CD4-positive, alpha-beta T cell treated with Interleukin-6 at 100 ng/mL for 8 hours (primary cell): ENCODE measurements at regions not wholly inside any gene's neighbourhood (a gene's known extent, or its start where the extent isn't known, plus 50 kb on each side); places are given as distances from the start of the nearest gene placed in this dataset.

ENCODE experiments used
- DNase-seq: peaks from one replicate; pipeline ENCODE4 v3.0.0-alpha.2; 2020; ENCODE audit warnings: mixed read lengths, low spot score

DNA sequence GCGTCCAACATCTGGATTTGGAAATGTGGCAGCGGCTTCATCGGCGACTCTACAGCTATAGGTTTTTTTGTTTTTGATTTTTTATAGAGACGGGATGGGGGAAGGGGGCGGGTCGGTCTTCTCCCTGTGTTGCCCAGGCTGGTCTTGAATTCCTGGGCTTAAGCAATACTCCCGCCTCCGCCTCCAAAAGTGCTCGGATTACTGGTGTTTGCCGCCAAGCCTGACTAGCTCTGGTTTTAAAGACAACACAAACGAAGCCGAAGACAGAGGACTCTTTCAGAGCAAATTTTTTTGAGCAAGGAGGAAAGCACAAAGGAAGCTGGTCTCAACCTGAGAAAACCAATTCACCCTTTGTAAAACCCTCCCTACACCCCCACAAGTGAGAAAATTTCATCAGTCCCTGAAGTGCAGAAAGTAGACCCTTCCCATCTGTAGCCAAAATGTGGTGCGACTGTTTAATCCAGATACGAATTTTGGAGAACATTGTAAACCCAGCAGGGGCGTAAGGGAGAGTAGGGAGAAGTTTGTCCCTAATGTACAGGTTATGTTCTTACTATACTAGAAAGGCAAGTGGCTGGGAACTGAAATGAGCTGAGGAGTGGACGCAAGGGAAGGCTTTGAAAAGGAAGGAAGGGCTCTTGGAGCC is 185.9 kb downstream of the TRIM27 start:
- no peak for DNase-seq

DNA sequence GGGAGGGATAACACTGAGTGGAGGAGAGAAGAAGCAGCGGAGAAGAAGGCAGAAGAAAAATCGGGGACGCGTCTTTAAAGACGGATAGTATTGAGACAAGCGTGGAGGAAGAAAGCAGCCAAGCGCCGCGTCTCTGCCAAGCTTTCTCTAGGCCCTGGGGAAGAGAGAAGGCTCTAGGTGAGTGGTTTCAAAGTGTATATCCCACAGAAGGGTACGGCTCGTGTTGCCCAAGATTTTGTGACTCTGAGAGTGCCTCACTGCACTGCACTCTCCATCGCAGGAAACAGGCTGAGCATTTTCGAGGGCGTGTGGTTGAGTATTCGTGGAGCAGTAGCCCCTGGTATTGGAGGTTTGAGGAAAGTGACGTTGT is 185.4 kb downstream of the TRIM27 start:
- no peak for DNase-seq

DNA sequence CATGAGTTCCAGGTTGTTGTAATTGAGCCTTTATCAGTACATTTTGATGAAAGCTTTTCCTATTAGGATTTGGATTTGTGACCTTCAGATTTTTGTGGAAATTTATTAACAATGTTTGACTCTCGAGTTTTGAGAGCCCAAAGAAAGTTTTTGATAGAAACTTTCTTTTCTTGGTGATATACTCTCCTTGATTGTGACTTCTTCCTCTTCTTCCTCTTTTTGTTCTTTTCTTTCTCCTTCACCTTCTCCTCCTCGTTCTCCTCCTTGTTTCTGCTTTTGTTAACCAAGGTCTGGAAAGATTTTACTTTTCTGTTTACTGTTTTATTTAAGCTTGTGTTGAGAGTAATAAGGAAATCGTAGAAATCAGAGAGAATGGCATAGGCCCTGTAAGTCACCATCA is 182.4 kb downstream of the TRIM27 start:
- no peak for DNase-seq

DNA sequence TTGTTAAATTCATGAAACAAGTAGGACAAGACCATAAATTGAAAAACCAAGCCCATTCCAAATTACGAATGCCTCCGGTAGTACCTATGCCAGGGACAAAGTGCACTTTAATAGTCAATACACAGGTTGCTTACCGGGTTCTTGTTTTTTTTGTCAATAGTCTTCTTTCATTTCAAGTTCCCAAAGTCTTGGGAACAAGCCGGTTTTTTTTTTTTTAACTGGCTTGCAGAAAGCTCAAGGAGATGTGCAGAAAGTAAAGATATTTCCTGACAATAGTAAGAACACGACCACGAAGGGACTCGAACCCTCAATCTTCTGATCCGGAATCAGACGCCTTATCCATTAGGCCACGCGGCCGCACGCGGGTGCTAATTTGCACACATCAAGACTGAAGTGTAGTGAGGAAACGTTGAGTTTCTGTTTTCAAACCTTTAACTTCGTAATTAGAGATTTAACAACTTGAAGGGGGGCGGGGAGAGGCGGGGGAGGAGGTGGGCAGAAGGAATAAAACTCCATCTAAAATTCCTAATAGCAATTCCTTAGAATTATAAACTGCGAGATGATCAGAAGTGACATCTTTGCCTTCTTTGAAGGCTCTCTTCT is 181.0 kb downstream of the TRIM27 start:
- no peak for DNase-seq

DNA sequence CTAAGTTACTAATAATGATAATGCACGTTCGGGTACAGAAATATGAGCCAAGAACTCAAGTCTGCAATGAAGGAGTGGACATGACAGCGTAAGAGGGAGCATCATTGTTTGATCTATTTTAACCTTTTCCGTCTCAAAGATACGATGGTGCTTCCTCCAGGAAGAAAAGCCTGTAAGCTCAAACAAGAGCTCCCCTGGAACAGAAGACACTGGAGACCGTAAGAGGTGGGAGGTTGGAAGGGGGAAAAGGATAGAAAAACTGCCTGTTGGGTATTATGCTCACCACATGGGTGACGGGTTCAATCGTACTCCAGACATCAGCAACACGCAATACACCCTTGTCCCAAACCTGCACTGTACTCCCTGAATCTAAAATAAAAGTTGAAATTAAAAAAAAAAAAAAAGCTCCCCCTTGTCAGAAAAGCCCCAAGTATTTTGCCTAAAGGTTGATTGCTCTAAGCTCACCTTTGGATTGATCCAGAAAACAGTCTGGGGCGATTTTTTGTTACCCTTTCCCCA is 180.5 kb downstream of the TRIM27 start:
- DNase-seq: no peak

DNA sequence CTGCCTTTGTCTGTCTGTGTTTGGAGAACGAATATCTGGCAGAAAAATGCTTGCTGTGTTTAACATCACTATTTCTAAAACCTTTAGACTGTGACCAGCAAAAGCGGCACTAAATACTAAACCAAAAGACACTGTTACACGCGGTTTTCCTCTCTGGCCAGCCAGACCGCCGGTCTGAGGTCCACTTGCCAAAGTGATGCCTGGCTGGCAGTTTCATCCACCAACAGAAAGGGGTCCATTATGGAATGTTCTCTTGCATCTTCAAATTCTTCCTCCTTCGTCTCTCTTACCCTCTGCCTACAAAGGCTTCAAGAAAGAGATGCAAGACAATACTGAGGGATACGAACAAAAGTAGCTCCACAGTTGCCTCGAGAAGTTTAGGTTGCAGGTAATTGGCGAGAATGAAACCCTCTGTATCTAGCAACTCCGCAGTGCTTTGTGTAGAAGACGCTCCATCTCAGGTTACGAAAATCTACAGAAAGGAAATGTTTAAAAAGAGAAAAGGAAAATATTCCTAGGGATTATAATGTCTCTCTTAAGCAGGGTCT is 176.6 kb downstream of the TRIM27 start:
- no peak for DNase-seq

DNA sequence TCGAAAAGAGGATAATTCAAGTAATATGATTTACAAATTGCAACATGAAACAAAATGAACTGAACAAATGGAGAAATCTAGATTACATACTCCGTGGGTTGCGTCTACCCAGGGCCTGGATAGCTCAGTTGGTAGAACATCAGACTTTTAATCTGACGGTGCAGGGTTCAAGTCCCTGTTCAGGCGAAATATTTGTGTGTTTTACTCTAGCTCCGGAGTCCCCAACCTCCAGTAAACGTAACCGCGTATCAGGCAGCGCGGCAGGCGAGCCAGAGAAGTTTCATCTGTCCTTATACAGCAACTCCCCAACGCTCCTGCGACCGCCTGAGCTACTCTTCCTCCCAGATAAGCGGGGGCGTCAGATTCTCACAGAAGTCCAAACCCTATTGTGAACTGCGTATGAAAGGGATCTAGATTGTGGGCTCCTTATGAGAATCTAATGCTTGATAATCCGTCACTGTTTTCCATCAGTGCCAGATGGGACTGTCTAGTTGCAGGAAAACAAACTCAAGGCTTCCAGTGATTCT is 176.1 kb downstream of the TRIM27 start:
- no peak for DNase-seq

DNA sequence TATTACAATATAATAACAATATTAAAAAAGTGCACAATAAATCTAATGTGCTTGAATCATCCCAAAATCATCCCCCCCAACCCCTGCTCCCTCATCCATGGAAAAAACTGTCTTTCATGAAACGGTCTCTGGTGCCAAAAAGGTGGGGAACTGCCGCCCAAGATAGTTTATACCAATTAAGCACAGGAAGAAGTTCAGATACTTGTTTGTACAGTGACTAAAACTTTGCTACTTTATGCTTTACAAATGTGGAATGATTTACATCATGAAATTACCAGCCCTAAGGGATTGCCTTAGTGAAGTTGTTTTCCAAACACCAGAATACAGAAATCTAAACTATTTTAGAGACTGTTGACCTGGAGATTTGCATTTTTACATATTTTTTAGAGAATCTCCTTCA is 175.6 kb downstream of the TRIM27 start:
- DNase-seq: no peak

DNA sequence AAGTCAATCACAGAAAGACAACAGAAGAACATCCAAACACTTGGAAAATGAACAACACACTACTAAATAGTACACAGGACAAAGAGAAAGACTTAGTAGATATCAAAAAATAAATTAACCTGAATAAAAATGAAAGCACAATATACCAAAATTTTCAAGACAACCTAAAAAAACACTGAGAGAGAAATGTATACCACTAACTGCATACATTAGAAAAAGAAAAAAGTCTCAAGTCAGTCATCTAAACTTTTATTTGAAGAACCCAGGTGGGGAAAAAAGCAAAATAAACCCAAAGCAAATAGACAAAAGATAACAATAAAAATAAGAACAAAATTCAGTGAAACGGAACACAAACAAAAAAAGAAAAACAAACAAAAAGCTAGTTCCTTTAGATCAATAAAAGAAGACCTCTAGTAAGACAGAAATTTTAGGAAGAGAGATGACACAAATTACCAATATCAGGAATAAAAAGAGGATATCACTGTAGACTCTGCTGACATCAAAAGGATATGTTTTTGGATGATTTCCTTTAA is 172.8 kb downstream of the TRIM27 start:
- DNase-seq: no peak

DNA sequence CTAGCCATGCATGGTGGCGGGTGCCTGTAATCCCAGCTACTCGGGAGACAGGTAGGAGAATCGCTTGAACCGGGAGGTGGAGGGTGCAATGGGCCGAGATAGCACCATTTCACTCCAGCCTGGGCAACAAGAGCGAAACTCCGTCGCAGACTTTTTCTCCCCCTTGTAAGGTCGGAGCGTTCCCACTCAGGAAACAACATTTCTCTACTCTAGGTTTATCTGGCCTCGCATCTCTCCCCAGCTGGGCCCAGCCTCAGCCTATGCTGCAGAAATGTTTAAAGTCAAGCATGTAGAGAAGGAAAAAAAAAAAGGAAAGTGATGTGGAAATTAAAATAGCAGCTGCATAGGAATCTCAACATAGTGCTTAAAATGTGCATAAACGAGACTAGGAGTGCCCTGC is 172.3 kb downstream of the TRIM27 start:
- DNase-seq: no peak

DNA sequence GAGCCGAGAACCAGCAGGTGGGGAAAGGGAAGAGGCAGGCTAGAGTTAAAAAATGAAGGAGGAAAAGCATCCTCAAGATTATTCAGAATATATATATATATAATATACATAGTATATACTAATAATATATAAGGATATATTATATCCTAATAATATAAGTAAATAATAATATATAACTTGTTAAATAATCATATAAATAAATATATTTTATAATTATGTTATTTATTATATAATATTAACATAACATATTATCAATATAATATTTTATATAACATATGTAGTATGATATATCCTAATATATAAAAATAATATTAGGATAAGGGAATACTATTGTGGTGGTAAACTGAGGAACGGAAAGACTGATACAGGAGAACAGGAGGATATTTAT is 171.8 kb downstream of the TRIM27 start:
- DNase-seq: no peak

DNA sequence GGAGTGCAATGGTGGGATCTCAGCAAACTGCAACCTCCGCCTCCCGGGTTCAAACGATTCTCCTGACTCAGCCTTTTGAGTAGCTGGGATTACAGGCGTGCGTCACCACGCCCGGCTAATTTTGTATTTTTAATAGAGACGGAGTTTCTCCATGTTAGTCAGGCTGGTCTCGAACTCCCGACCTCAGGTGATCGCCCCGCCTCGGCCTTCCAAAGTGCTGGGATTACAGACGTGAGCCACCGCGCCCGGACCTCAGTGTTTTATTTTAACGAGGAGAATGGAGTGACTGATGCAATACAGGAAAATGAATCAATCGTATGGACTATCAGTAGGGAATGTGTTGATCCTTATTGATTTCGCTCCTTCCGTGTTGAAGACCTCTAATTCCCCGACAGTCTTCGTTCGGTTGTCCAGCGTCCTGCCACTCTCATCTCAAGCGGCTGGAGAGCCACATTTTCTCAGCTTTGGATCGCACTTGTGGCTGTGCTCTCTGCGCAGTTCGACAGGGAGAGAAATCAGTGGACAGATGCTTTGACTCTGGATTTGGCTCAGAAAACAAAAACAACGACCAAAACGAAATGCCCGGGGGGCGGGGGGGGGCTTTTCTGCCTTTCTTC is 166.2 kb downstream of the TRIM27 start:
- no peak for DNase-seq

DNA sequence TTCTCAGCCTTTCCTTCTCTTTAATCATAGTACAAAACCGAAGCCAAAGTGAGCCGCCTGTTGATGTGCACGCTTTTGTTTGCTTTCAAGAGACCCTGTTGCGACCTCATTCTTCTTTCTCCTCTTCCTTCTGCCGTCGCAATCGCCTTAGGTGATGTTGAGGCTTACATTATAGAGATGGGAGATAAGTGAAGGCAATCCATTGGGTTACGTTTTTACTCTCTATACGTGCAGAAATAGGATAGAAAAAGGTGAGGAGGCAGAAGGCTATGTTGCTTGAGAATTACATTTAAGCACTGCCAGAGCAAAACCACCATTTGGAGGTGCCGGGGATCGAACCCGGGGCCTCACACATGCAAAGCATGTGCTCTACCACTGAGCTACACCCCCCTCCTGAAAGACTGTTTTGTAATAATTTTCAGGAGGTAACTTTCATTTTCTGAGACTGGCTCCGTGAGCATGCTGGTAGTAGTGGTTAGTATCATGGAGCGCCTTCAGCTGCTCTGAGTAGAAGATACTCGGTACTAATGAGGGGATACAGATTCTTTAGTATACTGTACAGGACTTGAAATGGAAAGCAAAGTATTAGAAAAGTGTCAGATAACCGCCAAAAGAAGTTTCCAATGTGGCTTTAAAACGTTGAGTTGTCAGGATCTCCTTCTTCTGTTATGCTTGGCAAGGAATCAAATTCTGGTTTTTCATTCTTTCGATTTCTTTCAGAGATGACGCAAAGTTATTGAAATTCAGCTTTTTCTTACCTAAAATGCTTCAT is 165.6 kb downstream of the TRIM27 start:
- no peak for DNase-seq

DNA sequence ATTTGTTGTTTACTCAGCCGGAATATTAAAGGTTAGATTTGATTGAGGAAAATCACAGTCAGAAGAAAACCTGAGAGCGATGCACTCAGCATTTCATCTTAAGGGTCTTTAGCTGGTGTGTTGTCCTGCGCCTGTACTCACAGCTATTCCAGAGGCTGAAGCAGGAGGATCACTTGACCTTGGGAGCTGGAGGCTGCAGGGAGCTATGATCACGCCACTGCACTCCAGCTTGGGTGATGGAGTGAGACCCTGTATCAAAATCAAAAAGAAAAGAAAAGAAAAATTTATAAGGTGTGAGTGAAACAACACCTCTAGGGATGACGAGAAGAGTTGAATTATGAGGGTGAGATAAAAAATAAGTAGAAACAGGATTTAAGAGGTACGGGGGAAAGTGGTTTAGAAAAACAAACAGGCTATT is 165.0 kb downstream of the TRIM27 start:
- no peak for DNase-seq

DNA sequence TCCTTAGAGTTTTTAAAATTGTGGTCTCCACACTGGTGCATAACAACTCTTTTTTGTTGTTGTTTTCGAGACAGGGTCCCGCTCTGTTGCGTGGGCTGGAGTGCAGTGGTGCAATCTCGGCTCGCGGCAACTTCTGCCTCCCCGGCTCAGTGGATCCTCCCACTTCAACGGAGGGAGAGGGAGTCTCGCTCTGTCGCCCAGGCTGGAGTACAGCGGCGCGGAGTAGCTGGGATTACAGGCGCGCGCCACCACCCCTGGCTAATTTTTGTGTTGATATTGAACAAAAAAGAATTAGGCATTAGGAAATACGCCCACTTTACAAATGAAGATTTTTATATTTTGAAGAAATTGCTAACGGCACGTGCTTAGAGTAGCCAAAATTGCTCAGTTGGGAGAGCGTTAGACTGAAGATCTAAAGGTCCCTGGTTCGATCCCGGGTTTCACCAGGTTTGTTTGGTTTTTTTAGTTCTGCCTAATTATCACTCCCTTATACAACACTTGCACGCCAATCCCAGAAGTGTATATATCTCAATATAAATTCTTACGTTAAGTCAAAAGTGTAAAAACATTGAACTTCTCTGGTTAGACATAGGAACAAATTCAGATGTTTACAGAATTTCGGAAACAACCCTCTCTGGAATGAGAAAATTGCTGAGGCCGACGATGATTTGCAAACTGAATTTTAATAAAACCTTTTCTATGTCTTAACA is 159.6 kb downstream of the TRIM27 start:
- DNase-seq: no peak

DNA sequence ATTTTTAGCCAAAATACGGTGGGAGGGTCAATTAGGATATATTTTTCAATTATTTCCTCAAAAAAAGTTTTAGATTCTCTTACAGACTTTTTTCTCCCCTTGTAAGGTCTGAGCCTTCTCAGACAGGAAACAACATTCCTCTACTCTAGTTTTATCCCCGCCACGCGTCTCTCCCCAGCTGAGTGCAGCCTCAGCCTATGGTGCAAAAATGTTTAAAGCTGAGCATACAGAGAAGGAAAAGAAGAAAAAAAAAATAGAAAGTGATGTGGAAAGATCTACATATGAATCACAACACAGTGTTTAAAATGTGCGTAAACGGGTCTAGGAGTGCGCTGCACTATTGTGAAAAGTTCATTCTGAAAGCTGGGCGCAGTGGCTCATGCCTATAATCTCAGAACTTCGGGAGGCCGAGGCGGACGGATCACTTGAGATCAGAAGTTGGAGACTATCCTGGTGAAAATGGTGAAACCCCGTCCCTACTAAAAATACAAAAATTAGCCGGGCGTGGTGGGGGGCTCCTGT is 159.0 kb downstream of the TRIM27 start:
- DNase-seq: no peak

DNA sequence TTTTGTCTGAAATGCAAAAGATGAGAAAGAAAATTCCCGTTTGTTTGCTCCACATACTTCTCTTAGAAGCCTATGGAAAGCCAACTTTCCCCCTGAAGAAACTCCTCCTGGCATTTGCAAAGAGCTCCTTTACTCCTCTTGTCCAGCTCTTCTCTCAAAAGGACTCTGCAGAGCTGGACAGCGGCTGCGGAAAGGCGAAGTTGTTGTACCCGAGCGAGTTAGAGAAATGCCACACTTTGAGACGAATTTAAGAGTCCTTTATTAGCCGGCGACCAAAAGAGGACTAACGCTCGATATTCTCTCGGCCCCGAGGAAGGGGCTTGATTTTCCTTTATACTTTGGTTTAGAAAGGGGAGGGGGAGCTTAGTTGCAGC is 157.8 kb downstream of the TRIM27 start:
- DNase-seq: no peak

DNA sequence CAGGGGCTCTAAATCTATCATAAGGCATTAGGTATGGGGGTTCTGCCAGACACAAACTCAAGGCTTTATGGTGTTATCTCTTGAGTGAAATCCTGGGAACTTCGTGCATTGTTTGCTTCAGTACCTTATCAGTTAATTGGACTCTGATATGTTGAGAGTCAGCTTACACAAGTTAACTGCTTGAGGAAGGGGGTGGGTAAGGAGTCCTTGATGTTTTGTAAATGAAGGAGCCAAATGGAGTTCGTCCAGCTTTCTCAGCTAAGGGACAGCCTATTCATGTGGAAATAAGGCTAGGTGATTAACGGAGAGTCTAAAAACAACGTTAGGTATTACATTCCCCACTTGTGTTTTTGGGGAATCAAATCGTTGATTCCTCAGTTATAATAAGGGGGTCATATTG is 157.4 kb downstream of the TRIM27 start:
- no peak for DNase-seq

DNA sequence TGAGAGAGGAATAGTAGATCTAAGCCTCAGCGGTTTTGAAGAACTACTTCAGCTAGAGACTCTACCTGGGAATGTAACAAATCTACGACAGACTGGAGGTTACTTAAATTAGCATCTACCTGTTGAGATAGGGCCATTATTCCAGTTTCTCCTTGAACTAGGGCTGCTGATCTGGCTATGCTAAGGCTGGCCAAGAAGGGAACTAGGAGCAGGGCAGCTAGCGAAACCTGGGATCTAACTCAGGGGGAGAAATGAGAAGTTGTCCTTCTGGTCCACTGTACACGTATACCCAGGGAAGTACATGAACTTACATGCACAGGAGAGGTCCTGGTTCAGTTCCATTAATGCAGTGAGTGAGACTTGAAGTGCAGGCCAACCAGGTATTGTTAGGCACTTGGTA is 156.7 kb downstream of the TRIM27 start:
- DNase-seq: no peak

DNA sequence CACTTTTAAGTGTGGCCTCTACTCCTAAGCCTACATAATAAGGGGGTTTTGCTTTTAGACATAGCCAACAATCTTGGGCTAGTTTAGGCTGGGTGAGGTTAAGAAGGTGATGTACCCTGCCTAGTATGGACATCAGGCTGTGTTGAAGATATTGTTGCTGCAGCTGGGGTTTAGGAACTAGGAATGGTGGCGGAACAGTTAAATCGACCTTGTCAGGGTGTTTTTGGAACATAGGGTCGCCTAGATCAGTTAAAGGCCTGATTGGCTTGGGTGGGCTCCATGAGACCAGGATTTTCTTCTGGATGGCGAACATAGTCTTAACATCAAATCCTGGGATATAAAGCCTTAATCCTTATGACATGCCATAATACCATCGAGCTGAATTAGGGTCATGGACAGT is 156.1 kb downstream of the TRIM27 start:
- no peak for DNase-seq

DNA sequence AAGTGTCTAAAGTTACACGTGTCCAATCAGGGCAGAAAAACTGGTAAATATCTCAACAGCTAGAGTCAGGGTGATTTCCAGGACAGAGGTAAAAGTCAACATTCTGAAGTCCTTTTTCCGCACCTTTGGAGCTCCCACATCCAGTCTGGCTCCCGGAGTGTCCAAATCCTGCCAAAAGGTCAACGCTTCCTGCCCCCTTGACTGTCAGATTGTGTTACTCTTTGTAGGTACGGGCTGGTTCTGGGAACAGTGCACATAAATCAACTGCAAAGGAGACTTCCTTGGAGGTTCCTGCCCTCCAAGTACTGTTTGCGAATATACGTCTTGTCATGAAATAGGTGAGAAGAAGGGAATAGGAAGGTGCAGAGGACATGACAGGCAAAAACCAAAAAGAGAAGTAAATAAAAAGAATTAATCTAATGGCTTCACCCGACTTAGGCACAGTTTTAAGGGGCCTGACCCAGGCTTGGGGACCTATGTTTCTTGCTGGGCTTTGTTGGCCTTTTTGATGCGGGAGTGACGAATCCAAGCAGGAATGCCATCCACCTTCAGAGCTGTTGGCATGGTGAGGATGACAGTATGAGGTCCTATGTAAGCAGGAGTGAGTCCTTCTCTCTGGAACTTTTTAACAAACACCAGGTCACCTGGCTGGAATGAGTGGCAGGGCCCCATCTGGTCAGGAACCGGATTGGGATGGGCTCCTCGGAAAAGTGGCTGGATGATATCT is 155.4 kb downstream of the TRIM27 start:
- DNase-seq: no peak
